ENCODE measurements at regions not wholly inside any gene's neighbourhood (a gene's known extent, or its start where the extent isn't known, plus 50 kb on each side); places are given as distances from the start of the nearest gene placed in this dataset.

GRCh38 chr1:38559446-38560165 lies 300.0 kb downstream of the RRAGC start:
- TF ChIP-seq CTCF (IDR thresholded peaks at IDR 0.05; ENCODE audit: insufficient read depth, low read length) (no peak), POLR2AphosphoS5 (IDR thresholded peaks at IDR 0.05; ENCODE audit: low read depth) (peak; percentile 68)

All from HL-60 (cell line).